HG03196 (cell line): ENCODE measurements at regions not wholly inside any gene's neighbourhood (a gene's known extent, or its start where the extent isn't known, plus 50 kb on each side); places are given as distances from the start of the nearest gene placed in this dataset.

Experiments
- ATAC-seq: cut with Tn5 transposase; IDR thresholded peaks from one replicate; pipeline ENCODE4 v1.9.1; 2021; ENCODE audit not compliant: unreplicated experiment

DNA sequence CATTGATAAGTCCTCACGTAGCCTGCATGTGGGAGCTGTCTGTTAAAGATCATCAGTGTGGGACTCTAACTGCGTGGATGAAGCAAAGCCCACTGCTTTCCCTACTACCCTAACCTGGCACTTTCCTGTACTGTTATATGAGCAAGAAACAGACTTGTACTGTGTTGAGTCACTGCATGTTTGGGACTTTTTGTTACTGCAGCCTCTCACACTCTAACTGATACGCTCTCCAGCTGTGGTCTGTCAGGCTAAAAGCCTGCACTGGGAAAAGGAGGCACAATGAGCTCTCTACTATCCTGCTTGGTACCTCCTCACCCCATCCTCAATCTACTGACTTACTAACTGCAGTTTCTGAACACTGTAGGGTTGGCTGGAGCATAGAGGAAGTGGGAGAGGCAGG is 93.7 kb upstream of the PLET1 start:
- no peak for ATAC-seq

DNA sequence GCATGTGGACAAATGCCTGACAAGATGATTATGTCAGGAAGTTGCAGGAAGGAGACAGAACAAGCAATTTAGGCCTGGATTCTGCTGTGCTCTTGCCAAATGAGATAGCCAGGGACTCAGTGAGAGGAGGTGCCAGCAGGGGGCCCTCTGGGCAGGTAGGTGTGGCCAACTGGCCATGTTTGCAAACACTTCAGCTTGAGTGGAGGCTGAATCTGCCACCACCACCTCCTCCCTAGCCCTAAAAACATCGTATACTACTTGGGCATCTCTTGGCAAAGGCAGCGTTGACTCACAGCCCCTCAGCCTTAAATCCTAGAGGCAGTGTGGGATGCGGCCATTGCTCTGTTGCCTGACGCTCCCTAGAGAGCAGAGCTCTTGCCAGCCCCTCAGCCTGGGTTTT is 95.1 kb upstream of the PLET1 start:
- ATAC-seq = no peak

DNA sequence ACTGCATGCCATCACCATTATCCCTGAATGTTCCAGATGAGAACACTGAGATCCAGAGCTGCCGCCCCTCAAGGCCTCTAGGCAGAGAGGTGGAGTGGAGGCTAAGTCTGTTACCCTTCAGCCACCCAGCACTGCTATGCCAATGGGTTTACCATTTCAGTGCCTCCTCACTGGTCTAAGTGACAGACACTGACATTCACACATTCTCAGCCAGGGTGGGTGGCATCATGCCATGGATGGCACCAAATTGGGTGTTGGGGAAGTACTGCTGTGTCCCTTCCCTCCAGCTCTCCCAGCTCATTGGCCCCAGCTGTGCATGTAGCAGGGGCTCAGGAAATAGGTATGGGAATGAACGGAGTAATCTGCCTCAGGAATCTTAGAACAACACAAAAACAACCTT is 96.8 kb upstream of the PLET1 start:
- ATAC-seq = no peak

DNA sequence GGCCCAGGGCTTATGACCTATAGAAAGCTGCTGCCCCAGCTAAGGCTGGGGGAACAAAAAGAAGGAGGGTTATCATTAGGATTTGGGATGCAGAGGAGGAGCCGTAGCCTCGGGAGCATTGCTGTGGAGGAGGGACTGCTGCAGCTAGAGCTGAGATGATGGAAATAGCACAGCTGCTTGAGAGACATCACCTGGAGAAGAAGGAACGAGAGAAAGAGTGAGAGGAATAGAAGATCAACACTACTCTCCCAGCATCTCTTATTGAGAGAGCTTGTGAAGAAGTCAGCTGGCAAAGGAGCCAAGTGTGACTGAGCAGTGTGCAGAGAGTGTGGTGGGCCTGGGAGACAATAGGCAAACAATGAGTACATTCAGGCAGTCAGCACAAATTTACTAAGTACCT is 100.7 kb upstream of the PLET1 start:
- no peak for ATAC-seq

DNA sequence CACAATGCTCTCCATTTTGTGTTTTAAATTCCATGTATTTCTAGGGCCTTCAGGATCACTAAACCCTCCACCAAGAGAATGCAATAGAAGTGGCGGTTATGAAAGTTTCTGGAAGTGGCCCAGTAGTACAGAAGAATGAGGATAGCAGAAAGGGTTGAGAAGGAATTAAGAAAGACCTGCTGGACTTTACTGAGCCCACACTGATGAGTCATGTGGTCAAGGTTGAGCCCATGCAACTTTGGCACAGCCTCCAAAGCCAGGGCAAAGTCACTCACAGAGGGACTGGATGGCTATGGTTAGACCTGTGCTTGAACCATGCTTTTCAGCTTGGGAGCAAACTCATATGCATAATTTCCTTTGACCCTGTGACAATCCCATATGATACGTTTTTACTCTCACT is 102.9 kb upstream of the PLET1 start:
- no peak for ATAC-seq

DNA sequence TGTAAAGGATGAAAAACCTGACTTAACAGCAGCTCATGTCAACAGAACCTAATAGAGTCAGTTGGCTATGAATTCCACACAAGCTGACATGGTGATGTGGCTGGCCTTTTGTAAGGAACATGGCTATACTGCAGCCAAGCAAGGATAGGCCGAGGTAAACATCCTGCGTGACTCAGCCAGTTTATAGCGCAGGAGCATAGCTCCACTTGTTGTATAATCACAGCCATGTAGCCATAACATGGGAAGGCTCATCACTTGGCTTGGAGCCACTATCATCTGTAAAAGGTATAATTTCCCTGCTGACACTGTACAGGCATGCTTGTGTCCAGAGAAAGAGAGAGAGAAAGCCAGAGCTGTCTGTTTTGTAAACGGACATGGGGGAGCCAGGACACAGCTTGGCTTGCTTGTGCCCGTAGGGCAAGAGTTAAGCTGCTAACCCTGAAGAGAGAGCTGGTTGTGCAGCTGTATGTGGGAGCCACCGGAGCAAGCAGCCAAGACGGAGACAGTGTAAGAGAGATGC is 104.4 kb upstream of the PLET1 start:
- ATAC-seq = no peak

DNA sequence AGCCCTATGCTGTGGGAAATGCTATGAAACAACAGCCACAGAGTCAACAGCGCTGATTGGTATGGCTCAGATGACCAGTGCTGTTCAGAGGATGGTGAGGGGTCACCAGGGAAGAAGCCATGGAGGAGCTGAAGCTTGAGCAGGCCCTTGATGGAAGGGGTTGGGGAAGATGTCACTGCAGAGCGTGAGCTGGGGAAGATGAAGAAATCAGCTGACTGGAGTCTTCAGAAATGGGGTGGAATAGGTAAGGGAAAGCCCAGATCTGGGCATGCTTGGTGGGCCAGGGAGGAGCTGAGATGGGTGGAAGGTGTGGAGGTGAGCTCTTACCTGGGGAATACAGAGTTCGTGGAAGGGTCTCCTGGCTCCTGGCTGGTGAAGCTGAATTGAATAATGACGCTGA is 105.4 kb upstream of the PLET1 start:
- no peak for ATAC-seq

DNA sequence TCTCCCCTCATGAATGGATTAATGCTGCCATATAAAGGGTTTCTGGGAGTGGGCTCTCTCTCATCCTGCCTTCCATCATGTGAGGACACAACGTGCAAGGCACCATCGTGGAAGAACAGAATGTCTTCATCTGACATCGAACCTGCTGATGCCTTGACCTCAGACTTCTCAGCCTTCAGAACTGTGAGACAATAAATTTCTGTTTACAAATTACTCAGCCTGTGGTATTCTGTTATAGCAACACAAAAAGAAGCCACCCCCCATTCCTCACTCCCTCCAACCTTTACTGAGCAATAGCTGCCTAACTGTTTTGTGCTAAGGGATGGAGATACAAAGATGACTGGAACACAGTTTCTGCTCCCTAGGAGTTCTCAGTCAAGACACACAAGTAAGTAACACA is 106.1 kb upstream of the PLET1 start:
- no peak for ATAC-seq

DNA sequence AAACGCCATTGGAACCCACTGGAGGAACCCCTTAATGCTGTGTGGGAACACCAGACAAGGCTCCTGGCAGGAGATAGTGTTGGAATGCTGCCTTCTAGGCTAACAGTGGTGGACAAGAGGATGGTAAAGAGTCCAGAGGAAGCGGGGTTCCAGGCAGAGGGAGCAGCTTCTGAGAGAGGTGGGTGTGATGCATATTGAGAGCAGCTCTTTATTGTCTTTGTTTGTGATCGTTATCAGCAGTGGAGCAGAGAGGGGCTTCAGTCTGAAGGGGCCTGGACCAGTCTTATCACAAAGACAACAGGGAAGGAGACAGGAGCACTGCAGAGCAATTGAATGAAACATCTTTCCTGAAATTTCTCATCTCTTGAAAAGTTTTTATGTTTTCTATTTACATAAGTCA is 106.8 kb upstream of the PLET1 start:
- no peak for ATAC-seq

DNA sequence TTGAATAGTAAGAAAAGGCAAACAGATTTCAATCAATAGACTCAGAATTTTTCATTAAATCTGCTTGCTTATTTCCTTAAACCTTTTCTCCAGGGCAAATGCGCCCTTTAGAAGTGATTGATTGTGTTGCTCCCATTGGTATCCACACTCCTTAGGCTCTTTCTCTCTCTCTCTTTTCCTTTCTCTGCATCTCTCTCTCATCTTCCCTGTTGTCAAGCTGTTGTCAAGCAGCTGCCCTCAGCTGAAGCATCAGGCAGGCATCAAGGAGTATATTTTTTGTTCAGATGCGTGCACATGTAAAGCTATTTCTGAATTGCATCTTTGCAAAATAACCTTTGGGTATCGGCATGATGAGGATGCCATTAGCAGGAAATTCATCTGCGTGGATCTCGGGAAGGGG is 107.2 kb upstream of the PLET1 start:
- ATAC-seq = no peak

DNA sequence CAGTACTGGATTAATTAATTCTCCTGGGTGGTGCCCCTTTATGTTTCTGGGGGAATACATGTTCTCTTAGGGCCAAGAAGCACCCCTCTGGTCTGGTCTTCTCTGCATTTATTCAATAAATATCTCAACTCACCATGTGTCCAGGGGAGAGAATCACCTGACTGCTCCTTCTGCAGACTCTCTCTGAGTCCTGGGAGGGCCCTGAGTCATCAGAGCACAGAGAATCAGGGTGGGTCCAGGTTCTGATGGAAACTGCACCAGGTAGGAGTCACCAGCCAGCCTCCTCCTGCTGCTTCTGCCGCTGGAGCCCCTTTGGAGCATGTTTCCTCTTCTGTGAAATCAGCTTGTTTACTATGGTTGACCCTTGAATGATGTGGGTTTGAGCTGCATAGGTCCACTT is 107.7 kb upstream of the PLET1 start:
- no peak for ATAC-seq

DNA sequence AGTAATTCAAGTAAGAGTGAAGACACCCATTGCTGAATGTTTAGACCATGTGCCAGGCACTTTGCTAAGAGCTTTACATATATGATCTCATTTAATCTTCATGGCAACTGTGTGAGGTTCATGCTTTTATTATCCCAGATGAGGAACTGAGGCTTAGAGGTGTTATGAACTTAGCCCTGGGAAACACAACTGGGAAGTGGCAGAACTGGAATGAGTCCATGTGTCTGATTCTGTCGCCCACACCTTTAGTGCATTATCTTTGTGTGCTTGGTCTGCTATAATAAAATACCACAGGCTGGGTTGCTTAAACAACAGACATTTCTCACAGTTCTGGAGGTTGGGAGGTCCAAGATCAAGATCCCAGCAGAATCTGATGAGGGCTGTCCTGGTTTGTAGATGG is 108.7 kb upstream of the PLET1 start:
- no peak for ATAC-seq

DNA sequence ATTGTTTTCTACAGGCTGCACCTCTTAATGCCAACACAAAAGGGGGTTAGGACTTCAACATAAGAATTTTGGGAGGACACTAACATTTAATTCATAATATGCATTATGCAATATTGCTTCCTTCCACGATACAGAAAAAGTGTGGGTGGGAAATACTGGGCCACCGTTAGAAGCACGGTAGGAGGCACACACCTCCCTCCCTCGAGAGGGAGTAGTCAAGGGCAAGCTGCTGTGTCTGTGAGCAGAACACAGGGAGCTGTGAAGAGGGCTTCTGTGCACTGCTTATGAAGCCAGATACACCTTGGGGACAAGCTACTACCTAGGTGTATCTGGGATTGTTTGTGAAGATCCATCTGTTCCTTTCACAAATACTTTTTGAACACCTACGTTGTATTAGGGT is 109.3 kb upstream of the PLET1 start:
- ATAC-seq = no peak

DNA sequence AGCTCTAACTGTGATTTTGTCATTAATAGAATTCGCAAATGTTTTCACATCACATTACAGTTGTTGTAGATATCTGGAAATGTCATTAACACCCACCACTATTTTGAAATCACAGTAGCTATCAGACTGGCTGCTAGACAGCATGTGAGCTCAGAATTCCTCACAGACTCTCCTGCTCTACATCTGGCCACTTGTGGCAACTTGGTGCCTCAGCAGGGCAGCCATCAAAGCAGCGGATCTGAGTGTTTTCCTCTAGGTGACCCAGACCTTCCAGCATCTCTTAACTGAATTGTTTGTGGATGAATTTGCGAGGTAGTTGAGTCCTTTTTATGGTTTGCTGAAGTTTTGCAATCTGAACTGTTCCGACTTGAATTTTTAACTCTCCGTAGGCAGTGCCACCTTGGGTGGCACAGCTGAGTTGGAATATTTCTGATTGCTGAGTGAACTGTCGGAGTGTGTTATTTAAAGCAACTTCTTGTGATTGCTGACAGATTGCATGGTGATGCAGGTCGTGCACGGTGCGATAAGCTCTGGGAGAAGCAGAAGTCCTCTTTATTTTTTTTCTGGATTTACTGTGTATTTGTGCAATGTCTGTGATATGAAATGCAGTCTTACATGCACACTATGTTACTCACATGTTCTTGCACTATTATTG is 114.0 kb upstream of the PLET1 start:
- no peak for ATAC-seq

DNA sequence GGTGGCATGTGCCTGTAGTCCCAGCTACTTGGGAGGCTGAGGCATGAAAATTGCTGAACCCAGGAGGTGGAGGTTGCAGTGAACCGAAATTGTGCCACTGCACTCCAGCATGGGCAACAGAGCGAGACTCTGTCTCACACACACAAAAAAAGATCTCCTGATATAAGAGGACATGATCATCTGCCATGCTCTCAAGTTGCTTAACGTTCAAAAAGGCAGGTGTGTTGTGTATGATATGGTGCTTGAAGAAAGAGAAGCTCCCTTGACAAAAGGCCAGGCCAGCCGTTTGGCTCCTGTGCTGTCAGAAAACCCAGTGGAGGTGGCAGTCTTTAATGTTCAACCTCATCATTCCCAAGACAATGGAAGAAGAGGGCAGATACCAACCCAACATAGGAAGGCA is 117.3 kb upstream of the PLET1 start:
- no peak for ATAC-seq

DNA sequence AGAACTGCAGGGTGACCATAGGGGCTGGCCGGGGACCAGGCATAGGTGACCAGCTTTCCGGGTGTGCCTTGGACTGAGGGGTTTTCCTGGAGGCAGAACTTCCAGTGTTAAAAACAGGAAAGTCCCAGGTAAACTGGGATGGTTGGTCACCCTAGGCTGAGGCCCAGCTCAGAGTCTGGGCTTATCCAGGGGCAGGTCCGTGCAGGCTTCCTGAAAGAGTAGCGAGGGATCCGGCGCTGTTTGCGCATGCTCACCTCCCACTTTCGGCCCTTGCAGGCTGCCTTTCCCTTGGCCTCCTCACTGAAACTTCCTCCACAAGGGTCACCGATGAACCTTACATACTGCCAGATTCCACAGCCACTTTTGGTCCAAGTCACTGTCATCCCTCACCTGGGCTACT is 119.8 kb upstream of the PLET1 start:
- no peak for ATAC-seq

DNA sequence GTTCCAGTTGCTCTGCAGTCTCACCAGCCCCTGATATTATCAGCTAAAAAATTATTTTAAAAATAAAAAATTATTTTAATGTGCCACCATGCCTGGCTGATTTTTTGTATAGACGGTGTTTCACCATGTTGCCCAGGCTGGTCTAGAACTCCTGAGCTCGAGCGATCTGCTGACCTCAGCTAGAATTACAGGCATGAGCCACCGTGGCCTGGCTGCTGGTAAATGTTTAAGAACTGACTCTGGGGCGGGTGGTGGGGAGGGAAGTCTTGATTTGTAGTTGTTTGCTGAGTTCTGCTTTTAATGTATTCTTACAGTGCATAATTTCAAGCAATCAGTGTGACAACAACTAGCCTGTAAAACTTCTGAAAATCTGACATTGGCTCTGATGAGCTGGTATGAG is 120.9 kb upstream of the PLET1 start:
- ATAC-seq = no peak

DNA sequence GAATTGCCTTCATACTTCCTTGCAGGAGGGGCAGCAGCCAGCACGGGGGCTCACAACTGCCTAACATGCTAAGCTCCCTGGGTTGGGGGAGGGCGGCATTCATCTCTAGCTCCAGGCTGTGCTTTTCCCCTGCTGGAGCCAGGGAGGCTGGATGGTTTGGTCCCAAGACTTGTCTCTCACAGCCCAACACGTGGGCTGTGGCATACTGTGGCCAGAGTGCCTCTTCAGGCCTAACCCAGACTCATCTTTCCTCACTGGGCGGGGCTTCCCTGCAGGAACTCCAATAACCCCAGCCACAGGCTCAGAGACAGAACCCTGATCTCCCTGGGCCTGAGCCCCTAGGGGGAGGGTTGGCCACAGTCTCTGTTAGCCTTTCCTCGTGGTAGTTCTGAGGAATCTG is 121.9 kb upstream of the PLET1 start:
- no peak for ATAC-seq

DNA sequence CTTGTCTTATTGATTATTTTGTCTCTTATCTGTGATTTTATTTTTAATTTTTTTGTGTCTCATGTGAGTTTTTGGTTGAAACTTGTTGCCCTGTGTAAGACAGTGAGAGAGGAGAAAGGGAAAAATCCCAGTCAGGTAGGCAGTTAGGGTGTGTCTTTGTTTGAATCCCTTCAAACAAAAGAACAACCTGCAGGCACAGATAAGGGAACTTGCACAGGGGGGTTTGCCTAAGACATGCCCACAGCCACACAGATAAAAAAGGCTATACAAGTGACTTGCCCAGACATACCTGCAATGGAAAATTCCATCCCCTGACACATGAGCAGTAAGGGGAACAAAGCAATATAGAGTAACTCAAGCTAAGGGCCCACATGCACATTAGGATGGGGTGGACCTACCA is 127.8 kb upstream of the PLET1 start:
- no peak for ATAC-seq

DNA sequence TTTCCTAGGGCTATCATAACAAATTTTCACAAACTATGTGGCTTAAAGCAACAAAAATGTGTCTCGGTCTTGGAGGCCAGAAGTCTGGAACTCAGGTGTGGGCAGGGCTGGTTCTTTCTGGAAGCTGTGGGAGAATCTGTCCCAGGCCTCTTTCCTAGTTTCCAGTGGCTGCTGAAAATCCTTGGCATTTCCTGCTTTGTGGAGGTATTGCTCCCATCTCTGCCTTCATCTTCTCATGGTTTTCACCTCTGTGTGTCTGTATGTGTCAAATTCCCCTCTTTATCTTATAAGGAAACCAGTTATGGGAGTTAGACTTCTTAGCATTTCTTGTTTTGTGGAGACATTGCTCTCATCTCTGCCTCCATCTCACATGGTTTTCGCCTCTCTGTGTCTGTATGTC is 130.4 kb upstream of the PLET1 start:
- no peak for ATAC-seq

DNA sequence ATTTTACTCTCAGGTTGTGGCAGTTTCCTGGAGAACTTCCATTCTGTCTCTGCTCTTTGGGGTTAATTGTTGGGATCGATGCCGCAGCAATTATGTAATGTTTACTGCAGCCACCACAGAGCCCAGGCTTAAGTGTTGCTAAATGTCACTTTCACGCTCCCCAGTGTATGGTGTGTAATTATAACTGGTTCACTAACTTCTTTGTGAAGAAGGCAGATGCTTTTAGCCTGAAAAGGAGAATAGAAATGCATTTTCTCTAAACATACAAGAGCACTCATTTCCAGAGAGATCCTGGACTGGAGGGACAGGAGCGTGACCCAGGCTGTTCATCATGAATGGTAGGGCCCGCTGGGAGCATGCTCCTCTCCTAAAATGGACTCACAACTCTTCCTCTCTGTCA is 132.2 kb upstream of the PLET1 start:
- ATAC-seq = no peak

DNA sequence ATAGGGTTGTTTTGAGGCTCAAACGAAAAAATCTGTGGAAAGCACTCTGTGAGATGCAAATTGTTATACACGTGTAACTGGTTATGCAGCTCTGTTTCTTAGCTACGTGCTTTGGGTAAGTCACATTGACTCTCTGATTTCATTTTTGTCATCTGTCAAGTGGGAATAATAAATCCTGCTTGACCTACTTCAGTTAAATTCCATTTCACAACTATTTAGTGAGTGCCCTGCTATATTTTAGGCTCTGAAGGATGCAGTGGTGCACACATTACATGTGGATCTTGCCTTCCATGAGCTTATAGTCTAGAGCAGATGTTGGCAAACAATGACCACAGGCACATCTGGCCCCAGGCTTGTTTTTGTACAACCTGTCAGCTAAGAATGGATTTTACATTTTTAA is 133.6 kb upstream of the PLET1 start:
- ATAC-seq = no peak

DNA sequence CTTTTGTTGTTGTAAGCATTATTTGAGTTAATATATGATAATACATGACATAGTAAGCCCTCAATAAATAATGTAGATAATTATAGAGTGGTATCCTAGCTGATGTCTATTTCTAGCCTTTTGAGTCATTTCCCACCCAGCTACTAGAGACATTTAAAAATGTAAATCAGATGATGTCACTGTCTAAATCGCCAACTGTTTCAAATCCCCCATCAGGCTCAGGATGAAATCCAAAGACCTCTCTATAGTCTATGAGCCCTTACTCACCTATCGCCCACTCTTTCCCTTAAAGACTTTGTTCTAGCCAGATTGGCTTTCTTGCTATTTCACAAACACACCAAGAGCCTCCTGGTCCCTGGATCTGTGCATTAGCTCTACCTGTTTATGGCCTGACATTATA is 135.4 kb upstream of the PLET1 start:
- ATAC-seq = no peak
